H9 (cell line): ENCODE measurements at regions not wholly inside any gene's neighbourhood (a gene's known extent, or its start where the extent isn't known, plus 50 kb on each side); places are given as distances from the start of the nearest gene placed in this dataset.

Source experiments
- DNase-seq: peaks from one replicate; pipeline ENCODE4 v3.0.0-alpha.2; 2017
- H2AFZ ChIP-seq: one replicate; pipeline ENCODE4 v1.6.1; 2013; ENCODE audit warnings: mild to moderate bottlenecking, low read length, control low read depth, moderate library complexity
- H2AK5ac ChIP-seq: 2 replicates; pipeline ENCODE4 v1.6.1; 2013; ENCODE audit warnings: low read length, control low read depth, mixed read lengths; ENCODE audit not compliant: insufficient read length
- H2BK120ac ChIP-seq: one replicate; pipeline ENCODE4 v1.6.1; 2013; ENCODE audit warnings: low read depth, mild to moderate bottlenecking, low read length, control low read depth, inconsistent platforms; ENCODE audit not compliant: poor library complexity, severe bottlenecking
- H2BK12ac ChIP-seq: 2 replicates; pipeline ENCODE4 v1.6.1; 2013; ENCODE audit warnings: low read length, control low read depth, mixed read lengths, low read depth; ENCODE audit not compliant: insufficient read length
- H2BK15ac ChIP-seq: 2 replicates; pipeline ENCODE4 v1.6.1; 2013; ENCODE audit warnings: low read depth, low read length, control low read depth
- H2BK20ac ChIP-seq: one replicate; pipeline ENCODE4 v1.6.1; 2013; ENCODE audit warnings: low read depth, mild to moderate bottlenecking, low read length, control low read depth, inconsistent platforms; ENCODE audit not compliant: poor library complexity, severe bottlenecking
- H2BK5ac ChIP-seq: 2 replicates; pipeline ENCODE4 v1.6.1; 2013; ENCODE audit warnings: low read length, control low read depth, mixed read lengths; ENCODE audit not compliant: insufficient read length
- H3K14ac ChIP-seq: 2 replicates; pipeline ENCODE4 v1.6.1; 2013; ENCODE audit warnings: low read length, control low read depth; ENCODE audit not compliant: insufficient read depth
- H3K18ac ChIP-seq: 2 replicates; pipeline ENCODE4 v1.6.1; 2013; ENCODE audit warnings: low read depth, mild to moderate bottlenecking, mixed read lengths, low read length, control low read depth; ENCODE audit not compliant: insufficient read length
- H3K23ac ChIP-seq: 2 replicates; pipeline ENCODE4 v1.6.1; 2013; ENCODE audit warnings: low read length, control low read depth, mixed read lengths, low read depth; ENCODE audit not compliant: insufficient read length
- H3K23me2 ChIP-seq: 2 replicates; pipeline ENCODE4 v1.6.1; 2013; ENCODE audit warnings: low read depth, mild to moderate bottlenecking, mixed read lengths, low read length, control low read depth; ENCODE audit not compliant: insufficient read length, poor library complexity, severe bottlenecking
- H3K27ac ChIP-seq: 2 replicates; pipeline ENCODE4 v1.5.1; 2013; ENCODE audit warnings: low read length, control low read depth, mixed read lengths, low read depth; ENCODE audit not compliant: insufficient read length
- H3K27me3 ChIP-seq: 2 replicates; pipeline ENCODE4 v1.6.1; 2013; ENCODE audit warnings: low read length, control low read depth, inconsistent platforms; ENCODE audit not compliant: insufficient read depth
- H3K4ac ChIP-seq: 2 replicates; pipeline ENCODE4 v1.6.1; 2013; ENCODE audit warnings: low read depth, mild to moderate bottlenecking, control low read depth, inconsistent platforms, low read length, moderate library complexity
- H3K4me1 ChIP-seq: 2 replicates; pipeline ENCODE4 v1.6.1; 2013; ENCODE audit warnings: low read length, control low read depth, inconsistent platforms; ENCODE audit not compliant: insufficient read depth
- H3K4me2 ChIP-seq: 2 replicates; pipeline ENCODE4 v1.6.1; 2013; ENCODE audit warnings: low read length, control low read depth, mixed read lengths; ENCODE audit not compliant: insufficient read length, insufficient read depth
- H3K56ac ChIP-seq: 2 replicates; pipeline ENCODE4 v1.6.1; 2013; ENCODE audit warnings: low read depth, mild to moderate bottlenecking, mixed read lengths, low read length, control low read depth; ENCODE audit not compliant: insufficient read length
- H3K79me1 ChIP-seq: 2 replicates; pipeline ENCODE4 v1.6.1; 2013; ENCODE audit warnings: low read depth, mild to moderate bottlenecking, moderate library complexity, low read length, control low read depth, inconsistent platforms; ENCODE audit not compliant: insufficient read depth, poor library complexity, severe bottlenecking
- H3K79me2 ChIP-seq: 2 replicates; pipeline ENCODE4 v1.6.1; 2013; ENCODE audit warnings: low read length, control low read depth, inconsistent platforms; ENCODE audit not compliant: insufficient read depth
- H3K9ac ChIP-seq: 2 replicates; pipeline ENCODE4 v1.6.1; 2013; ENCODE audit warnings: low read length, control low read depth, mixed read lengths; ENCODE audit not compliant: insufficient read length; ENCODE audit errors: extremely low read depth
- H3K9me3 ChIP-seq: one replicate; pipeline ENCODE4 v1.6.1; 2013; ENCODE audit warnings: low read depth, low read length, inconsistent platforms; ENCODE audit not compliant: control insufficient read depth
- H3T11ph ChIP-seq: one replicate; pipeline ENCODE4 v1.6.1; 2013; ENCODE audit warnings: mild to moderate bottlenecking, low read length, control low read depth, inconsistent platforms
- H4K20me1 ChIP-seq: one replicate; pipeline ENCODE4 v1.6.1; 2013; ENCODE audit not compliant: control insufficient read depth, insufficient read length, insufficient read depth
- H4K5ac ChIP-seq: 2 replicates; pipeline ENCODE4 v1.6.1; 2013; ENCODE audit warnings: low read depth, mild to moderate bottlenecking, mixed read lengths, low read length, control low read depth; ENCODE audit not compliant: insufficient read length
- H4K8ac ChIP-seq: replicated peaks from 2 replicates; pipeline ENCODE4 v1.6.1; 2013; ENCODE audit warnings: low read length, control low read depth, mixed read lengths, low read depth; ENCODE audit not compliant: insufficient read length
- H4K91ac ChIP-seq: 2 replicates; pipeline ENCODE4 v1.6.1; 2013; ENCODE audit warnings: low read depth, mild to moderate bottlenecking, moderate library complexity, mixed read lengths, low read length, control low read depth; ENCODE audit not compliant: insufficient read length
- H3K27ac Mint-ChIP-seq, 3 experiments: 2 replicates in 2 of 3; 3 replicates in 1 of 3; pipeline ENCODE4 v1.8.0; 2020 to 2021; ENCODE audit warnings: mixed read lengths in 3 of 3, mild to moderate bottlenecking in 1 of 3, moderate library complexity in 1 of 3
- H3K27me3 Mint-ChIP-seq: 2 replicates; pipeline ENCODE4 v1.8.0; 2021; ENCODE audit warnings: low read depth, mild to moderate bottlenecking, moderate library complexity, mixed read lengths
- H3K36me3 Mint-ChIP-seq, 3 experiments: 2 replicates in 2 of 3; 3 replicates in 1 of 3; pipeline ENCODE4 v1.8.0; 2020 to 2021; ENCODE audit warnings: low read depth in 3 of 3, mixed read lengths in 3 of 3; ENCODE audit not compliant: insufficient read depth in 1 of 3
- H3K4me1 Mint-ChIP-seq, 2 experiments: 2 replicates each; pipeline ENCODE4 v1.8.0; 2020; ENCODE audit warnings: mixed read lengths in 2 of 2
- H3K4me3 Mint-ChIP-seq, 2 experiments: 2 replicates in 1 of 2; 3 replicates in 1 of 2; pipeline ENCODE4 v1.8.0; 2020 to 2021; ENCODE audit warnings: mild to moderate bottlenecking in 2 of 2, mixed read lengths in 2 of 2, moderate library complexity in 1 of 2
- H3K9me3 Mint-ChIP-seq, 2 experiments: 2 replicates in 1 of 2; 3 replicates in 1 of 2; pipeline ENCODE4 v1.8.0; 2020; ENCODE audit warnings: mild to moderate bottlenecking in 2 of 2, mixed read lengths in 2 of 2, moderate library complexity in 1 of 2
- CTCF ChIP-seq: fragments of 200-600 bp; sonication (generic); conservative IDR thresholded peaks from 3 replicates; pipeline ENCODE4 v1.8.0; 2021; ENCODE audit warnings: antibody characterized with exemption, mild to moderate bottlenecking
- WGBS: extraction: QIAGEN DNeasy Blood & Tissue Kit; methylation state at CpG from one replicate; pipeline ENCODE4 v1.1.7; 2013; ENCODE audit warnings: missing lambda C conversion rate, low lambda C conversion rate, mixed read lengths; ENCODE audit not compliant: insufficient read length; ENCODE audit errors: extremely low coverage; 5-methylcytosine and 5-hydroxymethylcytosine counted together

- no peaks in the 10 kb centered on the region for H3K27me3 ChIP-seq
- no peak overlapping the region for H3K14ac ChIP-seq
- no peak overlapping the region for H3K18ac ChIP-seq
- H4K91ac ChIP-seq = no peak overlapping the region
- H3T11ph ChIP-seq = no peak overlapping the region
- no peak overlapping the region for H2BK15ac ChIP-seq
- no peak overlapping the region for H2AFZ ChIP-seq
- no CpG with 5 or more reads among the region's 5 CpGs for WGBS
- H2BK12ac ChIP-seq = no peak overlapping the region
- H3K4me1 ChIP-seq = no peaks in the 10 kb centered on the region
- H3K56ac ChIP-seq = no peak overlapping the region
- no peak overlapping the region for H4K8ac ChIP-seq
- H4K20me1 ChIP-seq = no peaks in the 10 kb centered on the region
- Mint-ChIP-seq H3K27me3 (no peaks in the 10 kb centered on the region), H3K4me3 (no peak overlapping the region), H3K4me1 (no peaks in the 10 kb centered on the region), H3K36me3 (no peaks in the 10 kb centered on the region; a peak in 1 of 7 replicates), H3K9me3 (no peaks in the 10 kb centered on the region), H3K27ac (peak overlapping the region in 2 of 3 experiments; percentile 17 to 58; a peak in 1 of 7 replicates)
- no peak for DNase-seq
- H2BK5ac ChIP-seq = no peak overlapping the region
- TF ChIP-seq CTCF = no peak
- H2AK5ac ChIP-seq = no peak overlapping the region
- H3K79me1 ChIP-seq = no peaks in the 10 kb centered on the region
- no peak overlapping the region for H4K5ac ChIP-seq
- H3K9ac ChIP-seq = no peak overlapping the region
- H3K23ac ChIP-seq = no peak overlapping the region
- no peak overlapping the region for H3K4ac ChIP-seq
- no peak overlapping the region for H3K27ac ChIP-seq
- no peaks in the 10 kb centered on the region for H3K79me2 ChIP-seq
- no peak overlapping the region for H2BK120ac ChIP-seq
- no peaks in the 10 kb centered on the region for H3K23me2 ChIP-seq
- H3K9me3 ChIP-seq = no peaks in the 10 kb centered on the region
- H2BK20ac ChIP-seq = no peak overlapping the region
- no peak overlapping the region for H3K4me2 ChIP-seq
These were observed 137.7 kb upstream of the POM121L12 start for GRCh38 chr7:52897713-52898112.
